ENCODE measurements at regions not wholly inside any gene's neighbourhood (a gene's known extent, or its start where the extent isn't known, plus 50 kb on each side); places are given as distances from the start of the nearest gene placed in this dataset.

DNA sequence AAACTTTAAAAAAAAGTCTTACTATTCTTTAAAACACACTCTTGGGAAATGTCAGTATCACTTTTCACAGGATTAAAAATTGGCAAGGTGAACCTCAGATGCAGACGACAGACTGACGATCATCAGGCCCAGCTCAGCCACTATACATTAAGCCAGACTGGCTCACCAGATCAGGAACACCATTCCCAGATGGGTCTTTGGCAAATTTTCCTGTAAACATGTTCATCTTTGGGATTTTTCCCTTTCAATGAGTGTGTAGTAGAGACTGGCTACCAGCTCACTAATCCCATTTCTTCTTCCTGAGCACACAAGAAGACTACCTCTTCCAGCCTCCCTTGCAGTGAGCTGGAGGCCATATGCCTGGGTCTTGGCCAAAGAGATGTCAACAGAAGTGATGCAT, 142.7 kb upstream of the CHST15 start:
- no peak overlapping the region for H3K27ac ChIP-seq (ENCODE audit: low read length)
- no peaks in the 10 kb centered on the region for H3F3A ChIP-seq (ENCODE audit: low read length, unreplicated experiment)
- no peaks in the 10 kb centered on the region for H4K20me1 ChIP-seq (ENCODE audit: low read length)
- H3K27me3 ChIP-seq (ENCODE audit: low read length), result no peaks in the 10 kb centered on the region
- ChIA-PET POLR2A (ENCODE audit: unreplicated experiment) (no interaction called here), CTCF (no interaction called here)
- no TSS peak for BruUV-seq (replicated peaks)
- no peaks in the 10 kb centered on the region for H3K4me1 ChIP-seq (ENCODE audit: insufficient read depth, low read length)
- H3K36me3 ChIP-seq (ENCODE audit: low read depth, low read length), result no peaks in the 10 kb centered on the region
- H3K9me2 ChIP-seq (replicated peaks; ENCODE audit: low read length), result no peaks in the 10 kb centered on the region
- H3K9ac ChIP-seq (ENCODE audit: low read length), result no peak overlapping the region
- no peak overlapping the region for H3K4me2 ChIP-seq (ENCODE audit: low read length)
- DNase-seq (no peak), ATAC-seq (no peak)
- H3K79me2 ChIP-seq (ENCODE audit: low read length), result no peaks in the 10 kb centered on the region
- H2AFZ ChIP-seq (ENCODE audit: low read length), result no peak overlapping the region
- intact Hi-C loops (cut with micrococcal nuclease), result no loop called here
- TF ChIP-seq EZH2 (IDR thresholded peaks at IDR 0.05; ENCODE audit: low read length, unreplicated experiment) (no peak), CTCF (conservative IDR thresholded peaks at IDR 0.05; ENCODE audit: low read depth, low read length) (no peak), EZH2phosphoT487 (IDR thresholded peaks at IDR 0.05; ENCODE audit: borderline replicate concordance, low read length) (no peak)
- no peaks in the 10 kb centered on the region for H3K9me3 ChIP-seq (ENCODE audit: low read length)
- H3K4me3 ChIP-seq (ENCODE audit: low read length), result no peak overlapping the region

GRCh38 chr10:124235232-124235631, 141.8 kb upstream of the CHST15 start:
- H3K4me3 ChIP-seq (ENCODE audit: low read length), result no peak overlapping the region

More at GRCh38 chr10:124235232-124235631, 141.8 kb upstream of the CHST15 start:
- no peak for ATAC-seq
- H3K9me2 ChIP-seq (replicated peaks; ENCODE audit: low read length), result no peaks in the 10 kb centered on the region
- H4K20me1 ChIP-seq (ENCODE audit: low read length), result no peaks in the 10 kb centered on the region
- no peaks in the 10 kb centered on the region for H3K79me2 ChIP-seq (ENCODE audit: low read length)
- ChIA-PET CTCF (no interaction called here), POLR2A (ENCODE audit: unreplicated experiment) (no interaction called here)
- intact Hi-C loops (cut with micrococcal nuclease), result no loop called here
- no peak overlapping the region for H3K27ac ChIP-seq (ENCODE audit: low read length)
- no peaks in the 10 kb centered on the region for H3F3A ChIP-seq (ENCODE audit: low read length, unreplicated experiment)
- no TSS peak for BruUV-seq (replicated peaks)
- no peak overlapping the region for H3K4me2 ChIP-seq (ENCODE audit: low read length)
- H3K9me3 ChIP-seq (ENCODE audit: low read length), result no peaks in the 10 kb centered on the region
- DNase-seq, result no peak
- H2AFZ ChIP-seq (ENCODE audit: low read length), result no peak overlapping the region
- no peaks in the 10 kb centered on the region for H3K27me3 ChIP-seq (ENCODE audit: low read length)
- no peaks in the 10 kb centered on the region for H3K4me1 ChIP-seq (ENCODE audit: insufficient read depth, low read length)
- H3K9ac ChIP-seq (ENCODE audit: low read length), result no peak overlapping the region
- no peaks in the 10 kb centered on the region for H3K36me3 ChIP-seq (ENCODE audit: low read depth, low read length)
- no peak for TF ChIP-seq EZH2phosphoT487 (IDR thresholded peaks at IDR 0.05; ENCODE audit: borderline replicate concordance, low read length)
- no peak for TF ChIP-seq CTCF (conservative IDR thresholded peaks at IDR 0.05; ENCODE audit: low read depth, low read length)
- TF ChIP-seq EZH2 (IDR thresholded peaks at IDR 0.05; ENCODE audit: low read length, unreplicated experiment), result no peak
